GM23338 (cell line): ENCODE measurements at regions not wholly inside any gene's neighbourhood (a gene's known extent, or its start where the extent isn't known, plus 50 kb on each side); places are given as distances from the start of the nearest gene placed in this dataset.

ENCODE experiments used
- ATAC-seq: fragments of 200-7000 bp; cut with Tn5 transposase; 3 replicates; pipeline ENCODE4 v1.9.1; 2020
- DNase-seq: peaks from one replicate; pipeline ENCODE4 v3.0.0-alpha.2; 2015; ENCODE audit warnings: low spot score
- H2AFZ ChIP-seq: fragments of 200-600 bp; sonication (generic); 2 replicates; pipeline ENCODE4 v1.8.0; 2016; ENCODE audit warnings: antibody characterized with exemption, mild to moderate bottlenecking, moderate library complexity
- H3F3A ChIP-seq: fragments of 200-600 bp; sonication (generic); replicated peaks from 2 replicates; pipeline ENCODE4 v1.8.0; 2017; ENCODE audit warnings: antibody characterized with exemption, mixed run types, low read depth
- H3K27ac ChIP-seq: fragments of 200-600 bp; sonication (generic); 2 replicates; pipeline ENCODE4 v1.6.1; 2016; ENCODE audit warnings: low read depth
- H3K27me3 ChIP-seq: fragments of 200-600 bp; sonication (generic); 2 replicates; pipeline ENCODE4 v1.8.0; 2016; ENCODE audit warnings: mild to moderate bottlenecking, mixed run types, moderate library complexity; ENCODE audit not compliant: insufficient read depth
- H3K36me3 ChIP-seq: fragments of 200-600 bp; sonication (generic); 2 replicates; pipeline ENCODE4 v1.8.0; 2016; ENCODE audit warnings: mild to moderate bottlenecking; ENCODE audit not compliant: insufficient read depth
- H3K4me1 ChIP-seq: fragments of 200-600 bp; sonication (generic); 2 replicates; pipeline ENCODE4 v1.8.0; 2016; ENCODE audit warnings: mild to moderate bottlenecking, moderate library complexity; ENCODE audit not compliant: insufficient read depth
- H3K4me2 ChIP-seq: fragments of 200-600 bp; sonication (generic); 2 replicates; pipeline ENCODE4 v1.7.1; 2017; ENCODE audit warnings: mixed run types
- H3K4me3 ChIP-seq: fragments of 200-600 bp; sonication (generic); 2 replicates; pipeline ENCODE4 v1.6.1; 2016; ENCODE audit warnings: mixed run types
- H3K79me2 ChIP-seq: fragments of 200-600 bp; sonication (generic); replicated peaks from 2 replicates; pipeline ENCODE4 v1.8.0; 2017; ENCODE audit warnings: mild to moderate bottlenecking; ENCODE audit not compliant: insufficient read depth
- H3K9me2 ChIP-seq: fragments of 200-600 bp; sonication (generic); 2 replicates; pipeline ENCODE4 v1.8.0; 2017; ENCODE audit not compliant: insufficient read depth
- H4K20me1 ChIP-seq: fragments of 200-600 bp; sonication (generic); replicated peaks from 2 replicates; pipeline ENCODE4 v1.8.0; 2017; ENCODE audit warnings: mild to moderate bottlenecking; ENCODE audit not compliant: insufficient read depth
- H3K27ac Mint-ChIP-seq: 2 replicates; pipeline ENCODE4 v1.8.0; 2020; ENCODE audit warnings: inconsistent platforms, mild to moderate bottlenecking, moderate library complexity, mixed read lengths
- H3K27me3 Mint-ChIP-seq: 3 replicates; pipeline ENCODE4 v1.8.0; 2022; ENCODE audit warnings: low read depth, mild to moderate bottlenecking, moderate library complexity, mixed read lengths, inconsistent platforms; ENCODE audit not compliant: insufficient read depth, poor library complexity
- H3K36me3 Mint-ChIP-seq: 3 replicates; pipeline ENCODE4 v1.8.0; 2021; ENCODE audit warnings: low read depth, mild to moderate bottlenecking, inconsistent platforms, moderate library complexity, mixed read lengths
- H3K4me1 Mint-ChIP-seq: 3 replicates; pipeline ENCODE4 v1.8.0; 2020; ENCODE audit warnings: mild to moderate bottlenecking, inconsistent platforms, mixed read lengths
- H3K4me3 Mint-ChIP-seq: 3 replicates; pipeline ENCODE4 v1.8.0; 2021; ENCODE audit warnings: moderate library complexity, mild to moderate bottlenecking, inconsistent platforms, mixed read lengths
- H3K9me3 Mint-ChIP-seq: 3 replicates; pipeline ENCODE4 v1.8.0; 2020; ENCODE audit warnings: moderate library complexity, mild to moderate bottlenecking, inconsistent platforms, mixed read lengths
- CREB1 ChIP-seq: fragments of 250-450 bp; sonication (Bioruptor Pico); IDR thresholded peaks from 2 replicates; pipeline ENCODE4 v1.5.0; 2020; ENCODE audit warnings: low read depth, mild to moderate bottlenecking, moderate library complexity
- CTCF ChIP-seq, 2 experiments: fragments of 200-600 bp in 1 of 2; sonication (generic) in 1 of 2; conservative IDR thresholded peaks; 2 replicates each; pipeline versions ENCODE4 v1.5.1 to v1.6.1; 2016 to 2017; ENCODE audit warnings: antibody characterized with exemption in 2 of 2, low read depth in 2 of 2, mild to moderate bottlenecking in 2 of 2, moderate library complexity in 1 of 2
- EZH2phosphoT487 ChIP-seq: fragments of 200-600 bp; sonication (generic); IDR thresholded peaks from one replicate; pipeline ENCODE4 v1.8.1; 2018; ENCODE audit warnings: antibody characterized with exemption; ENCODE audit not compliant: unreplicated experiment
- JUNB ChIP-seq: IDR thresholded peaks from one replicate; pipeline ENCODE4 v1.6.1; 2016; ENCODE audit warnings: antibody characterized with exemption; ENCODE audit not compliant: unreplicated experiment
- POLR2AphosphoS5 ChIP-seq: IDR thresholded peaks from 2 replicates; pipeline ENCODE4 v1.6.1; 2016; ENCODE audit warnings: antibody characterized with exemption, low read depth
- REST ChIP-seq: IDR thresholded peaks from one replicate; pipeline ENCODE4 v1.6.1; 2018; ENCODE audit warnings: antibody characterized with exemption; ENCODE audit not compliant: unreplicated experiment
- STAT1 ChIP-seq: IDR thresholded peaks from one replicate; pipeline ENCODE4 v1.6.1; 2016; ENCODE audit warnings: antibody characterized with exemption; ENCODE audit not compliant: unreplicated experiment
- ZNF114 ChIP-seq: fragments of 250-450 bp; sonication (Bioruptor Pico); IDR thresholded peaks from 2 replicates; pipeline ENCODE4 v1.5.0; 2020; ENCODE audit warnings: mild to moderate bottlenecking, moderate library complexity
- ZNF331 ChIP-seq: fragments of 250-450 bp; sonication (Bioruptor Pico); IDR thresholded peaks from 2 replicates; pipeline ENCODE4 v1.5.0; 2020; ENCODE audit warnings: low read depth, mild to moderate bottlenecking, moderate library complexity
- ZNF462 ChIP-seq: fragments of 250-450 bp; sonication (Bioruptor Pico); IDR thresholded peaks from 2 replicates; pipeline ENCODE4 v1.5.0; 2020; ENCODE audit warnings: mild to moderate bottlenecking, moderate library complexity

DNA sequence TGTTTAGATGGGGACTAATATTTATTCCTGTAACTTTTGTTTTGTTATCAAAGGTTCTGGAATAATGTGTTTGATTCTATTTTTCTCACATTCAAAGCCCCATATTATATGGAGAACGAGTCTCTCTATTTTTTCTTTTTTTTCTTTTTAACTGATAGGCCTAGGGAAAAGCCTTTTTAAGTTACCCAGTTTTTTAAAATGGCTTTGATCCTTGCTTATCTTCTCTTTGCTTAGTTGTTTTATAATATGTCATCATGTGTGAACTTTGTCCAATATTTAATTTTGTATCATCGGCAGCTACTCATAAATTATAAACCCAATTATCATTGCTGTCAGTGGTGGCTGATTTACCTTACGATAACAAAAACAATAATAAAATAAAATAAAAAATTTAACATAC lies 610.3 kb upstream of the BCHE start:
- peaks cover 4% of the 10 kb centered on the region; the same call in 2 of the 3 replicates for H3K4me1 Mint-ChIP-seq

More for the DNA sequence above, 610.3 kb upstream of the BCHE start:
- TF ChIP-seq ZNF114 (CRISPR knock-in tag) (no peak), ZNF331 (CRISPR knock-in tag) (no peak), ZNF462 (CRISPR knock-in tag) (no peak), STAT1 (no peak), CREB1 (CRISPR knock-in tag) (no peak), JUNB (no peak), REST (no peak), EZH2phosphoT487 (no peak), CTCF (conservative IDR thresholded peaks at IDR 0.05; ENCODE audit: low read depth in 2 of 2) (no peak), POLR2AphosphoS5 (no peak)
- Histone ChIP-seq H3F3A (no peaks in the 10 kb centered on the region), H3K4me1 (peaks cover 9% of the 10 kb centered on the region; the same call in 1 of the 2 replicates), H4K20me1 (no peaks in the 10 kb centered on the region), H3K27ac (no peak overlapping the region), H3K79me2 (no peaks in the 10 kb centered on the region), H3K36me3 (no peaks in the 10 kb centered on the region), H2AFZ (no peak overlapping the region), H3K27me3 (no peaks in the 10 kb centered on the region), H3K4me3 (no peak overlapping the region), H3K9me2 (no peaks in the 10 kb centered on the region), H3K4me2 (no peak overlapping the region)
- DNase-seq: no peak
- H3K27ac Mint-ChIP-seq: no peak overlapping the region
- ATAC-seq: no peak
- no peaks in the 10 kb centered on the region for H3K9me3 Mint-ChIP-seq
- H3K36me3 Mint-ChIP-seq: no peaks in the 10 kb centered on the region
- H3K4me3 Mint-ChIP-seq: no peak overlapping the region
- no peaks in the 10 kb centered on the region for H3K27me3 Mint-ChIP-seq
